ENCODE measurements at regions not wholly inside any gene's neighbourhood (a gene's known extent, or its start where the extent isn't known, plus 50 kb on each side); places are given as distances from the start of the nearest gene placed in this dataset.
A peak's percentile ranks its signal among the peaks of the same experiment; 100 is the strongest.

GRCh38 chr14:56745097-56745496, 65.2 kb downstream of the OTX2 start:
- TF ChIP-seq, protein P1, sequence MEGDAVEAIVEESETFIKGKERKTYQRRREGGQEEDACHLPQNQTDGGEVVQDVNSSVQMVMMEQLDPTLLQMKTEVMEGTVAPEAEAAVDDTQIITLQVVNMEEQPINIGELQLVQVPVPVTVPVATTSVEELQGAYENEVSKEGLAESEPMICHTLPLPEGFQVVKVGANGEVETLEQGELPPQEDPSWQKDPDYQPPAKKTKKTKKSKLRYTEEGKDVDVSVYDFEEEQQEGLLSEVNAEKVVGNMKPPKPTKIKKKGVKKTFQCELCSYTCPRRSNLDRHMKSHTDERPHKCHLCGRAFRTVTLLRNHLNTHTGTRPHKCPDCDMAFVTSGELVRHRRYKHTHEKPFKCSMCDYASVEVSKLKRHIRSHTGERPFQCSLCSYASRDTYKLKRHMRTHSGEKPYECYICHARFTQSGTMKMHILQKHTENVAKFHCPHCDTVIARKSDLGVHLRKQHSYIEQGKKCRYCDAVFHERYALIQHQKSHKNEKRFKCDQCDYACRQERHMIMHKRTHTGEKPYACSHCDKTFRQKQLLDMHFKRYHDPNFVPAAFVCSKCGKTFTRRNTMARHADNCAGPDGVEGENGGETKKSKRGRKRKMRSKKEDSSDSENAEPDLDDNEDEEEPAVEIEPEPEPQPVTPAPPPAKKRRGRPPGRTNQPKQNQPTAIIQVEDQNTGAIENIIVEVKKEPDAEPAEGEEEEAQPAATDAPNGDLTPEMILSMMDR (IDR thresholded peaks at IDR 0.05; ENCODE audit: insufficient read depth in 1 of 2, low read depth in 1 of 2, low read length in 1 of 2, severe bottlenecking in 1 of 2, unreplicated experiment in 1 of 2): no peak
- H3K4me1 Mint-ChIP-seq (ENCODE audit: low read depth, unreplicated experiment): peaks cover 13% of the 10 kb centered on the region
- no peaks in the 10 kb centered on the region for H3K9me3 Mint-ChIP-seq (ENCODE audit: unreplicated experiment)
- Histone ChIP-seq H3K36me3 (ENCODE audit: control insufficient read depth, insufficient read depth, low read length) (no peaks in the 10 kb centered on the region), H3K4me3 (ENCODE audit: low read depth, low read length) (no peak overlapping the region), H3K9me3 (no peaks in the 10 kb centered on the region), H3K27me3 (replicated peaks; ENCODE audit: control insufficient read depth, insufficient read depth, low read length) (no peaks in the 10 kb centered on the region), H3K4me1 (0 out of 2 replicates have a peak, but pooled peaks cover 8% of the 10 kb centered on the region)
- no TSS peak for BruUV-seq (replicated peaks)
- intact Hi-C loops (cut with micrococcal nuclease; ENCODE audit: unreplicated experiment): no loop called here
- no peak overlapping the region for H3K4me3 Mint-ChIP-seq (ENCODE audit: unreplicated experiment)
- H3K27ac Mint-ChIP-seq (ENCODE audit: unreplicated experiment): peak overlapping the region; percentile 24
- ChIA-PET CTCF (no interaction called here), POLR2A (interaction anchor here (0.7 kb wide), 1 partner anchor 162 kb away, joined by 3 read pairs; no protein-coding TSS in a partner anchor)
- no peaks in the 10 kb centered on the region for H3K27me3 Mint-ChIP-seq (ENCODE audit: insufficient read depth, unreplicated experiment)
- H3K36me3 Mint-ChIP-seq (ENCODE audit: insufficient read depth, unreplicated experiment): no peaks in the 10 kb centered on the region
- no peak for DNase-seq

DNA sequence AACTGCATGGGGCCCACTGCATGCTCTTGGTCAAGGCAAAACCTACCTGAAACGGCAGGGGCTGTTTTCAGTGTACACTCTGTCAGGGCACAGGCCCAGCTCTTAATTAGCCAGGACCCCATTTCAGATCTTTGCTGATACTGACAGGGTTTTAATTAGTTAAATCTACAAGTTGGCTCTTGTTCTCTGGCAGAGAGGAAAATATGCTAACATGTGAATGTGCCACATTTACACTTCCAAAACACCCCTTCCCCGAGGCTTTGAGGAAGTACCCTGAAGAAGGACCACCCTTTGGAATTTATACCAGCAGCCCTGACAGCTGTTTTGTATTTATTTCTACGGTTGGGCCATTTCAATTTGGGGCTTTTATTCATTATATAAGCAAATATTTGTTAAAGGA, 66.3 kb downstream of the OTX2 start:
- POLR2A ChIA-PET: no interaction called here
- CTCF ChIA-PET: no interaction called here
- no peaks in the 10 kb centered on the region for H3K27me3 ChIP-seq (replicated peaks; ENCODE audit: control insufficient read depth, insufficient read depth, low read length)

GRCh38 chr14:56742391-56742878, 67.8 kb downstream of the OTX2 start:
- Mint-ChIP-seq H3K27me3 (ENCODE audit: insufficient read depth, unreplicated experiment) (no peaks in the 10 kb centered on the region), H3K9me3 (ENCODE audit: unreplicated experiment) (no peaks in the 10 kb centered on the region), H3K36me3 (ENCODE audit: insufficient read depth, unreplicated experiment) (no peaks in the 10 kb centered on the region), H3K27ac (ENCODE audit: unreplicated experiment) (no peak overlapping the region), H3K4me1 (ENCODE audit: low read depth, unreplicated experiment) (peaks cover 13% of the 10 kb centered on the region), H3K4me3 (ENCODE audit: unreplicated experiment) (no peak overlapping the region)
- intact Hi-C loops (cut with micrococcal nuclease; ENCODE audit: unreplicated experiment): no loop called here
- TF ChIP-seq, protein P1 (IDR thresholded peaks at IDR 0.05; ENCODE audit: insufficient read depth in 1 of 2, low read depth in 1 of 2, low read length in 1 of 2, severe bottlenecking in 1 of 2, unreplicated experiment in 1 of 2): no peak
- Histone ChIP-seq H3K4me1 (0 out of 2 replicates have a peak, but pooled peaks cover 8% of the 10 kb centered on the region), H3K27me3 (replicated peaks; ENCODE audit: control insufficient read depth, insufficient read depth, low read length) (no peaks in the 10 kb centered on the region), H3K4me3 (ENCODE audit: low read depth, low read length) (no peak overlapping the region), H3K36me3 (ENCODE audit: control insufficient read depth, insufficient read depth, low read length) (no peaks in the 10 kb centered on the region), H3K9me3 (no peaks in the 10 kb centered on the region)
- ChIA-PET POLR2A (no interaction called here), CTCF (no interaction called here)
- no peak for DNase-seq
- BruUV-seq (replicated peaks): no TSS peak

More for the DNA sequence above, 66.3 kb downstream of the OTX2 start:
- 0 out of 2 replicates have a peak, but pooled peaks cover 8% of the 10 kb centered on the region for H3K4me1 ChIP-seq
- no TSS peak for BruUV-seq (replicated peaks)
- H3K27ac Mint-ChIP-seq (ENCODE audit: unreplicated experiment): no peak overlapping the region
- no peaks in the 10 kb centered on the region for H3K36me3 Mint-ChIP-seq (ENCODE audit: insufficient read depth, unreplicated experiment)
- H3K4me3 ChIP-seq (ENCODE audit: low read depth, low read length): no peak overlapping the region
- no peaks in the 10 kb centered on the region for H3K9me3 ChIP-seq
- H3K9me3 Mint-ChIP-seq (ENCODE audit: unreplicated experiment): no peaks in the 10 kb centered on the region
- H3K4me3 Mint-ChIP-seq (ENCODE audit: unreplicated experiment): no peak overlapping the region
- no peak for DNase-seq
- H3K36me3 ChIP-seq (ENCODE audit: control insufficient read depth, insufficient read depth, low read length): no peaks in the 10 kb centered on the region
- TF ChIP-seq, protein P1 (IDR thresholded peaks at IDR 0.05; ENCODE audit: insufficient read depth in 1 of 2, low read depth in 1 of 2, low read length in 1 of 2, severe bottlenecking in 1 of 2, unreplicated experiment in 1 of 2): no peak
- no peaks in the 10 kb centered on the region for H3K27me3 Mint-ChIP-seq (ENCODE audit: insufficient read depth, unreplicated experiment)
- intact Hi-C loops (cut with micrococcal nuclease; ENCODE audit: unreplicated experiment): no loop called here
- peaks cover 13% of the 10 kb centered on the region for H3K4me1 Mint-ChIP-seq (ENCODE audit: low read depth, unreplicated experiment)

Measured in Caco-2 (cell line).